Erythroblast (primary cell): ENCODE measurements at regions not wholly inside any gene's neighbourhood (a gene's known extent, or its start where the extent isn't known, plus 50 kb on each side); places are given as distances from the start of the nearest gene placed in this dataset.
"Not testable (repeated sequence)": the region's sequence is repeated elsewhere in the genome, so short reads cannot be mapped to it uniquely, and the experiment has no call there.

Experiments used
- DNase-seq, 2 experiments: peaks; one replicate each; lab custom pipeline; 2025; lab: John Stamatoyannopoulos, UW
- GATA1 ChIP-seq: IDR thresholded peaks from 2 replicates; pipeline ENCODE4 v1.6.1; 2011; ENCODE audit warnings: low read depth, mild to moderate bottlenecking, control low read depth, low read length, moderate library complexity
- POLR2A ChIP-seq: IDR thresholded peaks from 2 replicates; pipeline ENCODE4 v1.6.1; 2011; ENCODE audit warnings: mild to moderate bottlenecking, low read length

DNA sequence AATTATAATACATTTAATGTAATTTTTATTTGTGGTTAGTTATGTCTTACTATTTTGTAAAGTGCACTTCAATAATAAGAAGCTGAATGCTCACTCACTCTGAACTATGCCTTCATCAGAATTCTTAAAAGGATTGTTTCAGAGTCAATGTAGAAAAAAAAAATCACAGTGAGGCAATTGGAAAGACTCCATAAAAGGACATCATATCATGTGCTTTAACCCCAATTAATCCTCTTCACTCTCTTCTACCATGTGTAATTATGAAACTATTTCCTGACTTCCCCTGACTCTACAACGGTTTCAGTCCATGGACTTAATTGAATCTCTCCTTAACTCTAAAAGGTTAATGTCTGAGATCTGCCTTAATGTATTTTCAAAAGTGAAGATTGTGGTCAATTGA, 250.4 kb upstream of the ALG10 start:
- DNase-seq: no peak
- TF ChIP-seq POLR2A (no peak), GATA1 (no peak)

DNA sequence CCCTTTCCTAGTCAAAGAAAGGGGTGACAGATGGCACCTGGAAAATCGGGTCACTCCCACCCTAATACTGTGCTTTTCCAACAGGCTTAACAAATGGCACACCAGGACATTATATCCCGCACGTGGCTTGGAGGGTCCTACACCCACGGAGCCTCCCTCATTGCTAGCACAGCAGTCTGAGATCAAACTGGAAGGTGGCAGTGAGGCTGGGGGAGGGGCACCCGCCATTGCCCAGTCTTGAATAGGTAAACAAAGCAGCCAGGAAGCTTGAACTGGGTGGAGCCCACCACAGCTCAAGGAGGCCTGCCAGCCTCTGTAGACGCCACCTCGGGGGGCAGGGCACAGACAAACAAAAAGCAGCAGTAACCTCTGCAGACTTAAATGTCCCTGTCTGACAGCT, 249.2 kb upstream of the ALG10 start:
- not testable (repeated sequence) for DNase-seq

DNA sequence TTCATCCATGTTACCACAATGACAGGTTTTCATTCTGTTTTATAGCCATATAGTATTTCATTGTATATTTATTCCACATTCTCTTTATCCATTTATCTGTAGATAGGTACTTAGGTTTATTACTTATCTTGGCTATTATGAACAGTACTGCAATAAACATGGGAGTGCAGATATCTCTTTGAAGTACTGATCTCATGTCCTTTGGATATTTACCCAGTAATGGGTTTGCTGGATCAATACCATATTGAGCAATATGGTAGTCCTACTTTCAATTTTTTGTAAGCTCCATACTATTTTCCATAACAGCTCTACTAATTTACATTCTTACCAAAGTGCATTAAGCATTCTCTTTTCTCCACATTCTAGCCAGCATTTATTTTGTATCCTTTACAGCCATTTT, 235.8 kb upstream of the ALG10 start:
- DNase-seq: no peak
- no peak for TF ChIP-seq POLR2A
- TF ChIP-seq GATA1: no peak

DNA sequence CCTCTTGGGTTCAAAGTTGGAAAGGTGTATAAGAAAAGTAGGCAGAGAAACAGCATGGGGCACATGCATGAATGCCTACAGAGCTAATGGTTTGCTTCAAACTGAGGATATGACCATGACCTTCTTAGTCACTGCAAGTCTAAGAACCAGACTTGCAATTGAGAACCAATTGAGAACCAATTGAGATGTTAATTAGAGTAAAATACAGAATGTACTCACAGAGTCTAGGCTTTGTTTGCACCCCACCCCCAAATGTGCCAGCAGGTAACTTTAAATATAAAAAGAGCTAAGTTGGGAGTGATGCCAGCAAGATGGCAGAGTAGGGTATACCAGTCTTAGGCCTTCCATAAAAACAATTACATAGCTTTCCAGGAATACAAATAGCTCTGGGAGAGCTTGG, 227.3 kb upstream of the ALG10 start:
- no peak for TF ChIP-seq GATA1
- TF ChIP-seq POLR2A: no peak
- no peak for DNase-seq

GRCh38 chr12:33795536-33795935, 226.8 kb upstream of the ALG10 start:
- TF ChIP-seq POLR2A: no peak
- no peak for TF ChIP-seq GATA1

DNA sequence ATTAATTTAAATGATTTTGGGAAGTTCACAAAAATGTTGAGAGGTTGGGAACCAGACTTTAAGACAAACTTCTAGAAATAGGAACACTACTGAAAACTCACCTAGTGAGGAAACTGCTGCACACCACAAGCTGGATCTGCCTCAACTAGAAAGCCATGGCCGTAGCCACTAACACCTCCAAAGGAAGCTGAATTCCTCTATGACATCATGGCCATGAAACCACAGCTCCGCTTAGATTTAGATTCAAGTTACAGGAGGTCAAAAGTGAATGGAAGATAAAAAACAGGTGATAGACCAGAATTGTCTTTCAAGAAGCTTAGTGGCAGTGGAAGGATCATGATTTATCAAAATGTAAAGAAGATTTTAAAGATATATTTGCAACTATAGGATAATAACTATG, 208.8 kb upstream of the ALG10 start:
- no peak for DNase-seq
- TF ChIP-seq GATA1 (no peak), POLR2A (no peak)

More at GRCh38 chr12:33795536-33795935, 226.8 kb upstream of the ALG10 start:
- DNase-seq: no peak

- no peak for TF ChIP-seq POLR2A
- no peak for TF ChIP-seq GATA1
- no peak for DNase-seq
Measured at GRCh38 chr12:33817713-33818112, 204.6 kb upstream of the ALG10 start.

GRCh38 chr12:33818313-33818712, 204.0 kb upstream of the ALG10 start:
- DNase-seq: no peak
- TF ChIP-seq GATA1 (no peak), POLR2A (no peak)

GRCh38 chr12:33825442-33825841, 196.9 kb upstream of the ALG10 start:
- no peak for DNase-seq
- no peak for TF ChIP-seq GATA1
- no peak for TF ChIP-seq POLR2A

DNA sequence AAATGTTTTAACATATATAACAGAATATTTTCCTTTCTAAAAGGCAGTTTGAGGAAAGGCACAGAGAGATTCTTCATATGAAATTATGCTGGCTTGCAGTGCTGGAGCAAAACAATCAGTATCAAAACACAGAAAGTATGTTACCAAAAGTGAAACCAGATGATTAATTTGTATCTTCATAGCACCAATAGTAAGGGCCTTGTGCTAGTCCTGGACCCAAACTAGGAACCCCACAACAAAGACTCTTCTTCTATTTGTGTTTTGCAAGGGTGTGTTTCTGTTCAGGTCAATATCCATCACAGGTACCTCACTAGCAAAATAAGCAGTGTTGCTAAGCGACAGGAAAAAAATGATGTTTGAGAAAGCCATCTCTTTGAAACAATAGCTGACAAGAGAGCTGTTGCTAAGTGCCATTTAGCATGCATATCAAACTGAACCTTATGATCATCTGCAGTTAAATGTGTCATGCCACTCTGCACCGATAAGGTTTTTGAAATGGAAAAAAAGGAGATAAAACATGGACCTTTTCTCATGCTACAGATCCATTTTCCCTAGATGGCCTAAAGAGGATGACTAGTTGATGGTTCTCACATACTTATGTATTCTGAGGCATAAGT, 196.2 kb upstream of the ALG10 start:
- DNase-seq: no peak
- TF ChIP-seq GATA1: no peak
- TF ChIP-seq POLR2A: no peak

DNA sequence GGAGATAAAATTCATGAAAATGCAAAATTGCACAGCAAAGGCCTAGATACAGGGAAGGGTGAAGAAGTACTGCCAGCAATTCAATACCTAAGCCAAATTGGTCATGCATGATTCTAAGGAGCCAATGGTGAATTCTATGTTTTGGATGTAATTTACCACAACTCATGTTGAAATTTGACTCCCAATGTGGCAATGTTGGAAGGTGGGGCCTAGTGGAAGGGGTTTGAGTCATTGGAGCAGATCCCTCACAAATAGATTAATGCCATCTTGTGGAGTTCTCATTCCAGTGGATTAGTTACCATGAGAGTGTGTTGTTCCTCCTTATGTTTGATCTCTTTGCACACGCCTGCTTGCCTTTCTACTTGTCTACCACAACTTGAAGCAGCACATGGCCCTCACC, 194.0 kb upstream of the ALG10 start:
- TF ChIP-seq GATA1 (no peak), POLR2A (no peak)
- no peak for DNase-seq

DNA sequence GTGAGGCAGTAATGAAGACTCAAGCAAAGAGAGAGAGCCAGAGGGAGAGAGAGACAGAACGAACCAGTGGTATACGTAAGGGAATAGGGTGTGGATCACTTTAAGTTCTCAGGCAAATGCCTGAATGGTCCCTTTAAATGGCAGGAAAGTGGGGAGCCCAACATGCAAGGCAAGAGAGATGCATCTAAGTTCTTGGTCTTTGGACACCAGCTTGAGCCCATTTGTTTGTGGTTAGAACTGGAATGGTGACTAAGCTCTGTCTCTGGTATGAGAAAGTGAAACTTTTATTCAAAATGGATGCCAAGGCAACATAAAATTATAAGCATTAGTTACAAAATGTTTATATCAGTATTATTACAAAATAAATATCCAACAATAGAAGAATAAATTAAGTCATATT, 192.2 kb upstream of the ALG10 start:
- DNase-seq: no peak
- TF ChIP-seq GATA1 (no peak), POLR2A (no peak)

GRCh38 chr12:33832900-33833299, 189.4 kb upstream of the ALG10 start:
- TF ChIP-seq GATA1 (no peak), POLR2A (no peak)
- no peak for DNase-seq

GRCh38 chr12:33834672-33835071, 187.6 kb upstream of the ALG10 start:
- DNase-seq: no peak
- TF ChIP-seq POLR2A: no peak

DNA sequence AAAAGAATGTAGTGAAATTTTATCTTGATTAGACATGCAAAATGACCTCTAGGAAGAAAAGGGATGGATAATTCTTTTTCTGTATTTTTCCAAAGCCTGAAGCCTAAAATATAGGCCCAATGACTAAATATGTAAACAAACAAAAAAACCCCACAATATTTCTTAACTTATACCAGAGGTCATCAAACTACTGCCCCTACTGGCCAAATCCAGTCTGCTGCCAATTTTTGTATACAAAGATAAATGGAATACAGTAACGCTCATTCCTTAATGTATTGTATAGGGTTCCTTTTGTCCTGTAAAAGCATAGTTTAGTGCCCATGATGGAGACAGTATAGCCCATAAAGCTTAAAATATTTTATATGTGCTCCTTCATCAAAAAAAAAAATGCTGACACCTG, 145.7 kb upstream of the ALG10 start:
- no peak for DNase-seq
- TF ChIP-seq GATA1: no peak
- no peak for TF ChIP-seq POLR2A

DNA sequence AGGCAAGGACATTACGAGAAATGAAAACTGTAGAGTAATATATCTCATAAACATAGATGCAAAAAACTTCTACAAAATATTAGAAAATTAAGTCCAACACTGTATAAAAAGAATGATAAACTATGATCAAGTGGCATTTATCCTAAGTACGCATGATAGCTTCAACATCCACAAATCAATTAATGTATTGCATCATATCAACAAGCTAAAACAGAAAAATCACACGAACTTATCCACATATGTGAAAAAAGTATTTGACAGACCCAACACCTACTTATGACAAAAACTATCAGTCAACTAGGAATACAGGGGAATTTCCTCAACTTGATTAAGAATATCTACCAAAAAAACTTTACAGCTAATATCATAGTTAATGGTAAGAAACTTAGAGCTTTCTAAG, 129.9 kb upstream of the ALG10 start:
- no peak for DNase-seq
- no peak for TF ChIP-seq GATA1
- no peak for TF ChIP-seq POLR2A

GRCh38 chr12:33920460-33920859, 101.8 kb upstream of the ALG10 start:
- not testable (repeated sequence) for DNase-seq
